HG02852 (cell line): ENCODE measurements at regions not wholly inside any gene's neighbourhood (a gene's known extent, or its start where the extent isn't known, plus 50 kb on each side); places are given as distances from the start of the nearest gene placed in this dataset.
"Not testable (repeated sequence)": the region's sequence is repeated elsewhere in the genome, so short reads cannot be mapped to it uniquely, and the experiment has no call there.

ENCODE experiments used
- ATAC-seq: cut with Tn5 transposase; IDR thresholded peaks from one replicate; pipeline ENCODE4 v1.9.1; 2021; ENCODE audit warnings: mild to moderate bottlenecking, moderate library complexity; ENCODE audit not compliant: unreplicated experiment

- no peak for ATAC-seq
Observed at GRCh38 chr9:73095425-73095824, 56.2 kb upstream of the ANXA1 start.

GRCh38 chr9:73093740-73094379, 57.8 kb upstream of the ANXA1 start:
- ATAC-seq = no peak

DNA sequence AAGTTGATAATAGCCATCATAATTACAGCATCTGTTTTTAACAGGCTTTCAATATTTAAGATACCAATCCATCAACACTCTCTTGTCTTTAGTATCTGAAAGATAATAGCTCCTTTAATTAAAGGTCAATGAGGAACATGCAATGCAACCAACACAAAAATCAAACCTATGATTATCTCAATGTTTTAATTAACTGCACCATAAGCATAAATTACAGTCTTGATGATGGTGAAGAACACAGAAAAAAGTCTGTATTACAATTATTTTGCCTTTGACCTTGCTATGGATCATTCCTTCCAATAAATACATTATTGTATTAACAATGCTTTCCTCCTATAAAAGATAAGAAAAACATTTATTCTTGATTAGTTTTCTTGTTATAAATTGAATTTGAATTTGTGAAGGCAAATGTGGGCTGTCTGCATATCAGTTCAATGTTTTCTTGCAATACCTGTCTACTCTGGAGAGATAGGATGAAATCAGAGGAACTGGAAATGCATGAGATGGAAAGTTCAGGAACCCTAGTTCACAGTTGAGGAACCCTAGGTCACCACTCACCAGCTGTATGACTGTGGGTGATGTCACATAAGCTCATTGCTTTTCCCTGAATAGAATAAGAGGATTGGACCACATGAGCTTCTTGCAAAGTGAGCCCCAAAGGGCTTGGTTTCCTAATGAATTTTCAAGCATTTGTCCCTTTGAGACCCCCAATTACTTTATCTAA, 58.5 kb upstream of the ANXA1 start:
- no peak for ATAC-seq

GRCh38 chr9:73091909-73092308, 59.8 kb upstream of the ANXA1 start:
- no peak for ATAC-seq

DNA sequence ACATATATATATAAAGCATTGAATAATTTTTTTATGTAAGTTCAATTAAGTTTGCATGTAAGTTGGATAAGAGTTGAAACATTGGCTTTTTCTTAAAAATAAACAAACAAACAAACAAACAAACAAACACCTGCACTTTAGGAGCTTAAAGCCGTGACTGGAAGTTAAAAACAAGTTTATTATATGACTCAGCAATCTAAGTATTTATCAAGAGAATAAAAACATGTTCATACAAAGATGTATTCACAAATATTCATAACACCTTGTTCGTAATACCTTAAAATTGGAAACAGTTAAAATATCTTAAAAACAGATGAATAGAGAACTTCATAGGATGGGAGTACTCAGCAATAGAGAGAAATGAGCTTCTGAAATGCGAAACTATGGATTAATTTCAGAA, 61.5 kb upstream of the ANXA1 start:
- ATAC-seq = no peak

DNA sequence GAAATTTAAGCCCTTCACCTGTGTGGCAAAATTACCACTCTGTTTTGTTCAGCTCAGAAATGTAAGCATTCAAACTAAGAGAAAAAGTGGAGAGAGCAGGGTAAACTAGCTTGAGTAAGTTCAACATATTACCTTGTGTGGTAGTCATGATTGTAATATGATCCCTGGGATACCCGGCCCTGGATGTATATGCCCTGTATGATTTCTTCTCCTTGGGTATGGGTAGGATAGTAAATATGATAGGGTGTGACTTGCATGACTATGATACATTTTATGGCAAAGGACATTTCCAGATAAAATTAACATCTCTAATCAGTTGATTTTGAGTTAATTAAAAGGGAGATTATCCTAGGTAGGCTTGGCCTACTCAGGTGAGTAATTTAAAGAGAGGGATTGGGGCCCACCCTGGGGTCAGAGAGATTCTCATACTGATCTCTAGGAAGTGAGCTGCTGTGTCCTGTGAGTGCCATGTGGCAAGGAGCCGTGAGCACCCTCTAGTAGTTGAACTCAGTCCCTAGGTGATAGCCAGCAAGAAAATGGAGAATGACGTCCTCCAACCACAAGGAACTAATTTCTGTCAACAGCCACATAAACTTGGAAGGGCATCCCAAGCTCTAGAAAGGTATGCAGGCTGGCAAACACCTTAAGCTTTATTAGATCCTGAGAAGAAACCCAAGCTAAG, 62.2 kb upstream of the ANXA1 start:
- no peak for ATAC-seq

GRCh38 chr9:73087876-73088275, 63.8 kb upstream of the ANXA1 start:
- not testable (repeated sequence) for ATAC-seq

- no peak for ATAC-seq
Observed at GRCh38 chr9:73083519-73083918, 68.1 kb upstream of the ANXA1 start.

DNA sequence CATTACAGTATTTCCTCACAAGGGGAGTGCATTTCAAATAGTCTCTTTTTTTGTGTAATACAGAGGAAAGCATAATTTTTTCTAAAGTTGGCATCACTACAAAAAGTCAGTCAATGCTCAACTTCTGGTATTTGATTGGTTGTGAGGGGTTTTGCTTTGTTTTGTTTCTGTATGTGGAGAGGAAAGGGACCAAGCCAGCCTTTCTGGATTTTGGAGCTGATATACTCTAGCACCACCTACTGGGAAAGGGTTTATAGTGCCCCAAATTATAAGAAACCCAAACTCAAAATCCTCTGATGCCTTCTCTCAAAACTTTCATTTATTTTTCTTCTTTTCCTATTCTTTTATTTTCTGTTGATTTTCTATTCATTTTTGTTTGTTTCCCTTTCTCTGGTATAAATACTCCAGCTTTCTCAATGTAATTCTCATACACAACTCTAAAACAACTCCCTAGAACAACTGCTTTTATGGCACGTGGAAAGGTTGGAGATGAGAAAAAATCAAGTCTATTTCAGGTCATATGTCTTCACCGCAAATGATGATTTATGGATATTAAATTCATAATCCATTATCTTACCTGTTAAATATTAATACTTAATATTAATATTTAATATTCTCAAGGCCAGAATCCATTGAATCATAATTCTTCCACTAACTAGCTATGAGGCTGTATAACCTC, 69.5 kb upstream of the ANXA1 start:
- peak; percentile 67 for ATAC-seq

GRCh38 chr9:73080110-73080694, 71.5 kb upstream of the ANXA1 start:
- no peak for ATAC-seq

GRCh38 chr9:73079326-73079725, 72.3 kb upstream of the ANXA1 start:
- no peak for ATAC-seq

GRCh38 chr9:73077625-73078030, 74.0 kb upstream of the ANXA1 start:
- ATAC-seq = no peak

GRCh38 chr9:73076970-73077369, 74.7 kb upstream of the ANXA1 start:
- ATAC-seq = no peak

DNA sequence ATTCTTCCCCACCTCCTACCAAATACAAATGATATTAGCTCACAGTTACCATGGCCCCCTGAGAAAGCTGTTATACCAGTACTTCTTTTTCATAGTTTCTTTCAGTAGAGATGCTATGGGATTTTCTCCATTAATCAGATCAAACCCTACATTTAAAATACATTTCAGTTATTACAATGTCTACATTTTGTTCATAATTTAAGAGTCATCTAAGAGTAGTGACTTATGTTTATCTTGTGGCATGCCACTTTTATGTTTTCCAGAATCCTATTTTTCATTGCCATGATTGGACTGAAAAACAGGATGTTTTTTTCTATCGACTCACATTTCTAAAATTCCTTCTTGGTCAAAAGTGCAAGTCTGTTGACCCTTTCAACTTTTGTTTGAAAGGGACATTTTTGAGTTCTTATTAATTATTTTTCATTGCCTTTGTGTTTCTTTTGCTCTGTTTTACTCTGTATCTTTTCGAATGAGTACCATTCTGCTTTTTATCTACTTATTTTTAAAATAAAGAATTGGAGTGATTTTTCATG, 77.4 kb upstream of the ANXA1 start:
- no peak for ATAC-seq

DNA sequence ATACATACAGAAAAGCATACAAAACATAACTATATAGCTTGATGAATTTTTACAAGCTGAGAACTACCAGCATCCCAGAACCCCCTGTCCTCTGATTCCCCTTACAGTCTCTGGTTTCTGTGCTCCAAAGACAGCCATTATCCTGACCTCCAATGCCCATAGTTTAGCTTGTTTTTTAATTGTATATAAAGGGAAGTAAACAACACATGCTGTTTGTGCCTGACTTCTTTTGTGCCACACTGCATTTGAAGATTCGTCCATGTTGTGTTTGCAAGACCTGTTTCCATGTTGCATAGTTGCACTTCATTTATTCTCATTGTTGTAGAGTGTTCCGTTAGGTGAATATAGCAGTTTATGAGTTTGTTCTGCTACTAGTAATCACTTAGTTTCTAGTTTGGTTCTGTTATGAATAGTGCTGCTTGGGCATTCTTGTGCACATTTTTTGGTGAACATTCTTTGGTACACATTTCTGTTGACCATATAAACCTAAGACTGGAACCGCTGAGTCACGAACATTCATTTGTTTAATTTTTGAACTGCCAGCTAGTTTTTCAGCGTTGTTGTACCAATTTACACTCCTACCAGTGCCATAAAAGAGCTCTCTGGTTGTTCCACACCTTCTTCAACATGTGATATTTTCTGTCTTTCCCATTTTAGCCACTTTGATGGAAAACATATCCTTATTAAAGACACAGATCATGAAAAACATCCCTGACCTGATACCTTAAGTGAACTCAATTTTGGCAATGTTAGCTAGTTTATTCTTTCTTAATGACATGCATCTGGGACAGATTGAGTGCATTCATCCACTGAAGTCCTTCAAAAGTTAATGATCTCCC, 78.1 kb upstream of the ANXA1 start:
- no peak for ATAC-seq

DNA sequence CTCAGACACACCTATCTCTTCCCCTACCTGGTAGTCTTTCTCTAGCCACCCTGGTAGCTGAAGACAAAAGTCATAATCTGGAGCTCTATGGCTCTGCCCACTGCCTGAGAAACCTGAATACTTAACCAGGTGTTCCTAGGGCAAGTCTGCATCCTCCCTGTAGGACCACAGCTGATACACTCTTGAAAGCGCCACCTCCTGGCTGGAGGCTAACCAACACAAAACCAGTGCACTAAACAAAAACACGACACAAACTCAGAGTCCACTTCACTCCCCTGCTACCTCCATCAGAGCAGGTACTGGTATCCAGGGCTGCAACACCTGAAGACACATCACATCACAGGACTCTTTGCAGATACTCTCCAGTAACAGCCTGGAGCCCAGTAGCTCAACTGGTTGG, 84.6 kb upstream of the ANXA1 start:
- ATAC-seq = no peak

DNA sequence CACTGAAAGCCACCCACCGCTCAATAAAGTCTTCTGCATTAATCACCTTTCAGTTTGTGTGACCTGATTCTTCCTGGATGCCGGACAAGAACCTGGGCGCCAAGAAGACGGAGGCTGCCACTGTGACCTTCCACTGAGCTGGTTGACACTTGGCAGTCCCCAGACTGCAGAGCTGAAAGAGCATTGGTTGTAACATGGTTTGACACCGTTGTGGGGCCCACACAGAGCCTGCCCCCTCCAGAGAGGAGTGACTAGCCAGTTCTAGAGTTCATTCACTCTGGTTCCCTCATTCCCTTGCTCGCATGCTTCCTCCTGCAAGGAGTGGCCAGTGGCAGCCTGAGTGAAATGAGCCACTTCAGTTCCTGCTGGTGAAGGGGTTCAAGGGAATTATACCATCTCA, 86.2 kb upstream of the ANXA1 start:
- ATAC-seq = no peak

DNA sequence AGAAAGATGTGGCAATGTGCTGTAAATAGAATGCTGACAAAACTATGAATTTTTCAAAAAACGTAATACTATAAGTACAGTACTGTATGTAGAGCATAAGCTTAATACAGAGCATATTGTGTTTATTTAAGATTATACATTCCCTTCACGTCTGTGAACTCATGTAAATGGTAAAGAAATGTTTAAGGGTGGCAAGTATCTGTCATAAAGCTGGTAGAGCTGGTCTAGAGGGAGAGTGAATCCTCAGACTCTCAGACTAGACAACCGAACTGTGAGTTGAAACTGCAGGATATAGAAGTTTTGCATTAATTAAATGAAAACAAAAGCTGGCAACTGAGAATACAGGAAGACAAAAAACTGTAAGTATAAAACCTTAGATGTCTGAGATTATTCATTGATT, 87.3 kb upstream of the ANXA1 start:
- no peak for ATAC-seq

DNA sequence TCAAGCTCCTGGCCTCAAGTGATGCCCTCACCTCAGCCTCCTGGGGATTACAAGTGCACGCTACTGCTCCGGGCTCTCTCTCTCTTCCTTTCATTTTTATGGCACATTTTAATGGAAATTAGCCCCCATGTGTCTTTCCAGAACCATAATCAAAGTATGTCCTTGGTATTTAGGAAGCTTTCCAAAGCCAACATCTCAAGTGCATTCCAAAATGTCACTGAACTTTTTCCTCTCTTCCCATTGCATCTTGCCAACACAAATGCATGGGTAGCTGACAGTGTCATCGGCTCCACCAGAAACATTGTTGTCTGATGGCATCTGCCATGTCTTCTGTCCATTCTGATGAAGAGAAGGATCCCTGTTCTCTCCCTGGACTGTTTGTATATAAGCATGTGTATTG, 90.5 kb upstream of the ANXA1 start:
- no peak for ATAC-seq

GRCh38 chr9:73059247-73059646, 92.4 kb upstream of the ANXA1 start:
- ATAC-seq = no peak
